HEK293 (cell line): ENCODE measurements at regions not wholly inside any gene's neighbourhood (a gene's known extent, or its start where the extent isn't known, plus 50 kb on each side); places are given as distances from the start of the nearest gene placed in this dataset.

Source experiments
- EGR2 ChIP-seq: fragments of 450-650 bp; formaldehyde crosslinking; IDR thresholded peaks from 2 replicates; pipeline ENCODE4 v1.5.1; 2016; ENCODE audit warnings: low read depth, missing biosample characterization, missing genetic modification characterization
- MYNN ChIP-seq: fragments of 450-650 bp; formaldehyde crosslinking; IDR thresholded peaks from 2 replicates; pipeline ENCODE4 v1.5.1; 2016; ENCODE audit warnings: missing biosample characterization, missing genetic modification characterization, borderline replicate concordance
- TF ChIP-seq, protein P1 (sequence below): fragments of 450-650 bp; formaldehyde crosslinking; IDR thresholded peaks from 2 replicates; pipeline ENCODE4 v1.5.1; 2016; ENCODE audit warnings: missing biosample characterization, missing genetic modification characterization
- TF ChIP-seq, protein P2 (sequence below): fragments of 450-650 bp; formaldehyde crosslinking; IDR thresholded peaks from 2 replicates; pipeline ENCODE4 v1.5.1; 2016; ENCODE audit warnings: missing biosample characterization, missing genetic modification characterization, borderline replicate concordance

DNA sequence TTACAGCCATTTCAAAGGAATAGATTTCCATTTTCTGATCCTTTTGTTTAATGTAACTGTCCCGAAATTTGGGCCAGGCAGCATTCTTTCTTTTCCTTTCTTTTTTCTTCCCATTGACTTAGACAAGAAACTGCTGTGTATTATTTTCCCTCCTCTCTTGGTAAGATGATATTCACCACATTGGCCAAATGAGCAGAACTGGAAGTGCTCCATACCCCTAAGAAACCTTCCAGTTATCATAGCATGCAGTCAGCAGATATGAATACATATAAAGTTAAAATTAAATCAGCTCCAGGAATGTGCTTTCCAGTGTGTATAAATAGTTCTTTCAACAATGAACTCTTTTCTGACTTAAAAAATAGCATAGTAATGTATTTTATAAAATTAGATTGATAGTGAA, 168.5 kb upstream of the GAS1 start:
- no peak for TF ChIP-seq MYNN (tag by site-specific recombination)
- TF ChIP-seq, protein P1, sequence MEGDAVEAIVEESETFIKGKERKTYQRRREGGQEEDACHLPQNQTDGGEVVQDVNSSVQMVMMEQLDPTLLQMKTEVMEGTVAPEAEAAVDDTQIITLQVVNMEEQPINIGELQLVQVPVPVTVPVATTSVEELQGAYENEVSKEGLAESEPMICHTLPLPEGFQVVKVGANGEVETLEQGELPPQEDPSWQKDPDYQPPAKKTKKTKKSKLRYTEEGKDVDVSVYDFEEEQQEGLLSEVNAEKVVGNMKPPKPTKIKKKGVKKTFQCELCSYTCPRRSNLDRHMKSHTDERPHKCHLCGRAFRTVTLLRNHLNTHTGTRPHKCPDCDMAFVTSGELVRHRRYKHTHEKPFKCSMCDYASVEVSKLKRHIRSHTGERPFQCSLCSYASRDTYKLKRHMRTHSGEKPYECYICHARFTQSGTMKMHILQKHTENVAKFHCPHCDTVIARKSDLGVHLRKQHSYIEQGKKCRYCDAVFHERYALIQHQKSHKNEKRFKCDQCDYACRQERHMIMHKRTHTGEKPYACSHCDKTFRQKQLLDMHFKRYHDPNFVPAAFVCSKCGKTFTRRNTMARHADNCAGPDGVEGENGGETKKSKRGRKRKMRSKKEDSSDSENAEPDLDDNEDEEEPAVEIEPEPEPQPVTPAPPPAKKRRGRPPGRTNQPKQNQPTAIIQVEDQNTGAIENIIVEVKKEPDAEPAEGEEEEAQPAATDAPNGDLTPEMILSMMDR (tag by site-specific recombination), result no peak
- TF ChIP-seq, protein P2, sequence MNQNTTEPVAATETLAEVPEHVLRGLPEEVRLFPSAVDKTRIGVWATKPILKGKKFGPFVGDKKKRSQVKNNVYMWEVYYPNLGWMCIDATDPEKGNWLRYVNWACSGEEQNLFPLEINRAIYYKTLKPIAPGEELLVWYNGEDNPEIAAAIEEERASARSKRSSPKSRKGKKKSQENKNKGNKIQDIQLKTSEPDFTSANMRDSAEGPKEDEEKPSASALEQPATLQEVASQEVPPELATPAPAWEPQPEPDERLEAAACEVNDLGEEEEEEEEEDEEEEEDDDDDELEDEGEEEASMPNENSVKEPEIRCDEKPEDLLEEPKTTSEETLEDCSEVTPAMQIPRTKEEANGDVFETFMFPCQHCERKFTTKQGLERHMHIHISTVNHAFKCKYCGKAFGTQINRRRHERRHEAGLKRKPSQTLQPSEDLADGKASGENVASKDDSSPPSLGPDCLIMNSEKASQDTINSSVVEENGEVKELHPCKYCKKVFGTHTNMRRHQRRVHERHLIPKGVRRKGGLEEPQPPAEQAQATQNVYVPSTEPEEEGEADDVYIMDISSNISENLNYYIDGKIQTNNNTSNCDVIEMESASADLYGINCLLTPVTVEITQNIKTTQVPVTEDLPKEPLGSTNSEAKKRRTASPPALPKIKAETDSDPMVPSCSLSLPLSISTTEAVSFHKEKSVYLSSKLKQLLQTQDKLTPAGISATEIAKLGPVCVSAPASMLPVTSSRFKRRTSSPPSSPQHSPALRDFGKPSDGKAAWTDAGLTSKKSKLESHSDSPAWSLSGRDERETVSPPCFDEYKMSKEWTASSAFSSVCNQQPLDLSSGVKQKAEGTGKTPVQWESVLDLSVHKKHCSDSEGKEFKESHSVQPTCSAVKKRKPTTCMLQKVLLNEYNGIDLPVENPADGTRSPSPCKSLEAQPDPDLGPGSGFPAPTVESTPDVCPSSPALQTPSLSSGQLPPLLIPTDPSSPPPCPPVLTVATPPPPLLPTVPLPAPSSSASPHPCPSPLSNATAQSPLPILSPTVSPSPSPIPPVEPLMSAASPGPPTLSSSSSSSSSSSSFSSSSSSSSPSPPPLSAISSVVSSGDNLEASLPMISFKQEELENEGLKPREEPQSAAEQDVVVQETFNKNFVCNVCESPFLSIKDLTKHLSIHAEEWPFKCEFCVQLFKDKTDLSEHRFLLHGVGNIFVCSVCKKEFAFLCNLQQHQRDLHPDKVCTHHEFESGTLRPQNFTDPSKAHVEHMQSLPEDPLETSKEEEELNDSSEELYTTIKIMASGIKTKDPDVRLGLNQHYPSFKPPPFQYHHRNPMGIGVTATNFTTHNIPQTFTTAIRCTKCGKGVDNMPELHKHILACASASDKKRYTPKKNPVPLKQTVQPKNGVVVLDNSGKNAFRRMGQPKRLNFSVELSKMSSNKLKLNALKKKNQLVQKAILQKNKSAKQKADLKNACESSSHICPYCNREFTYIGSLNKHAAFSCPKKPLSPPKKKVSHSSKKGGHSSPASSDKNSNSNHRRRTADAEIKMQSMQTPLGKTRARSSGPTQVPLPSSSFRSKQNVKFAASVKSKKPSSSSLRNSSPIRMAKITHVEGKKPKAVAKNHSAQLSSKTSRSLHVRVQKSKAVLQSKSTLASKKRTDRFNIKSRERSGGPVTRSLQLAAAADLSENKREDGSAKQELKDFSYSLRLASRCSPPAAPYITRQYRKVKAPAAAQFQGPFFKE (tag by site-specific recombination), result no peak
- TF ChIP-seq EGR2 (tag by site-specific recombination), result no peak
